HG03520 (cell line): ENCODE measurements at regions not wholly inside any gene's neighbourhood (a gene's known extent, or its start where the extent isn't known, plus 50 kb on each side); places are given as distances from the start of the nearest gene placed in this dataset.

Experiments used
- ATAC-seq: cut with Tn5 transposase; IDR thresholded peaks from one replicate; pipeline ENCODE4 v1.9.1; 2021; ENCODE audit warnings: mild to moderate bottlenecking, moderate library complexity; ENCODE audit not compliant: unreplicated experiment

GRCh38 chr18:54531402-54532065 lies 59.5 kb upstream of the DYNAP start:
- ATAC-seq, result no peak

- no peak for ATAC-seq
These were observed 58.8 kb upstream of the DYNAP start for GRCh38 chr18:54532222-54532621.

GRCh38 chr18:54532962-54533361 lies 58.1 kb upstream of the DYNAP start:
- no peak for ATAC-seq
